ENCODE measurements at regions not wholly inside any gene's neighbourhood (a gene's known extent, or its start where the extent isn't known, plus 50 kb on each side); places are given as distances from the start of the nearest gene placed in this dataset.

DNA sequence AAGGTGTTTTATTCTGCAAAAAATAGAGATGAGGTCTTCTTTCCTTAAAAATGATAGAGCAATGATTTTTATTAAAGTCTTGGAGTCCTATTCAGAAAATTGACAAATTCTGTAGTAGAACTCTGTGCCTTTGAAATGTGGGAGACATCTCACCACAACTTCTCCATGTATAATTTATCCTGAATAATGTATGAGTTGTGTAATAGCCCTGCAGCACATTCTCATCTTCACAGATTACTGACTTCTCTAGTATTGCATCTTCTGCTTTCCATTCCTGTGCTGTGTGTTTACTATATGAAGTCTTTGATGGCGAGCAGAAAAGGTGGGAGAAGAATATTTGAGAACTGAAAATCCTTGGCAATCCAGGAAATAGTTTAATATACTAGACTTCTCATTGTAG lies 255.6 kb downstream of the TTC6 start:
- no peak overlapping the region for H3K4me2 ChIP-seq
- TF ChIP-seq Cebpa-rat (IDR thresholded peaks at IDR 0.05), result no peak
- no peaks in the 10 kb centered on the region for H3K27me3 ChIP-seq
- H3K9ac ChIP-seq, result no peak overlapping the region
- no peaks in the 10 kb centered on the region for H3K4me1 ChIP-seq
- no peaks in the 10 kb centered on the region for H4K20me1 ChIP-seq
- H3K4me3 ChIP-seq, result no peak overlapping the region
- no peaks in the 10 kb centered on the region for H3K9me3 ChIP-seq (replicated peaks in 1 of 11)
- no peaks in the 10 kb centered on the region for H3K36me3 ChIP-seq
- no peak overlapping the region for H3K27ac ChIP-seq

- no peak overlapping the region for H3K4me2 ChIP-seq
- H3K9me3 ChIP-seq (replicated peaks in 1 of 11), result no peaks in the 10 kb centered on the region
- no peak overlapping the region for H3K27ac ChIP-seq
- H3K4me1 ChIP-seq, result no peaks in the 10 kb centered on the region
- H3K4me3 ChIP-seq, result no peak overlapping the region
- H3K36me3 ChIP-seq, result no peaks in the 10 kb centered on the region
- H3K9ac ChIP-seq, result no peak overlapping the region
- no peaks in the 10 kb centered on the region for H3K27me3 ChIP-seq
- no peak for TF ChIP-seq Cebpa-rat (IDR thresholded peaks at IDR 0.05)
- no peaks in the 10 kb centered on the region for H4K20me1 ChIP-seq
These were observed 260.4 kb downstream of the TTC6 start for GRCh38 chr14:37855871-37856270.

GRCh38 chr14:37857774-37858266 lies 262.4 kb downstream of the TTC6 start:
- H3K9me3 ChIP-seq (replicated peaks in 1 of 11), result no peaks in the 10 kb centered on the region
- no peak overlapping the region for H3K9ac ChIP-seq
- H3K4me3 ChIP-seq, result no peak overlapping the region
- H3K4me2 ChIP-seq, result no peak overlapping the region
- no peaks in the 10 kb centered on the region for H3K36me3 ChIP-seq
- TF ChIP-seq Cebpa-rat (IDR thresholded peaks at IDR 0.05), result no peak
- H3K27me3 ChIP-seq, result no peaks in the 10 kb centered on the region
- no peaks in the 10 kb centered on the region for H3K4me1 ChIP-seq
- H4K20me1 ChIP-seq, result no peaks in the 10 kb centered on the region
- H3K27ac ChIP-seq, result no peak overlapping the region

- no peaks in the 10 kb centered on the region for H3K27me3 ChIP-seq
- no peak overlapping the region for H3K4me2 ChIP-seq
- no peak overlapping the region for H3K4me3 ChIP-seq
- H4K20me1 ChIP-seq, result no peaks in the 10 kb centered on the region
- H3K9ac ChIP-seq, result no peak overlapping the region
- no peak overlapping the region for H3K27ac ChIP-seq
- H3K9me3 ChIP-seq (replicated peaks in 1 of 11), result no peaks in the 10 kb centered on the region
- H3K4me1 ChIP-seq, result no peaks in the 10 kb centered on the region
- no peak for TF ChIP-seq Cebpa-rat (IDR thresholded peaks at IDR 0.05)
- H3K36me3 ChIP-seq, result no peaks in the 10 kb centered on the region
These were observed 263.3 kb downstream of the TTC6 start for GRCh38 chr14:37858733-37859132.

DNA sequence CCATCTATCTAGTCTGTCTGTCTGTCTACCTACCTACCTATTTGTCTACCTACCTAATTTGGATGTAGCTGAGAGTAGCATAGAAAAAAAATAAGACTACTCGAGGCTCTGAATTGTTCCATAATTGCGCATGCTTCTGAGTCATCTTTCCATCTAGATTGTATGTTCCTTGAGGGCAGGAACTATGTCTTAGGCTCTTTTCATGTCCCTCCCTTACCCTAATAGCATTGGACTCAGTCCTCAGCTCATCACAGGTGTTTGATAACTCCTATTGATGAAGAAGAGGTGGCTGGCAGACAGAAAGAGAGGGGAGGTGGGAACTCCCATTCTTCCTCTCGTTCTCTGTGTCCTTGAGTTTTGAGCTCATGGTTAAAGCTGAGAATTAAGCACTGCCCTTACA lies 263.7 kb downstream of the TTC6 start:
- no peak for TF ChIP-seq Cebpa-rat (IDR thresholded peaks at IDR 0.05)
- no peaks in the 10 kb centered on the region for H3K4me1 ChIP-seq
- no peak overlapping the region for H3K4me2 ChIP-seq
- no peaks in the 10 kb centered on the region for H3K9me3 ChIP-seq (replicated peaks in 1 of 11)
- no peak overlapping the region for H3K4me3 ChIP-seq
- no peaks in the 10 kb centered on the region for H3K27me3 ChIP-seq
- no peaks in the 10 kb centered on the region for H4K20me1 ChIP-seq
- no peak overlapping the region for H3K27ac ChIP-seq
- no peaks in the 10 kb centered on the region for H3K36me3 ChIP-seq
- H3K9ac ChIP-seq, result no peak overlapping the region

DNA sequence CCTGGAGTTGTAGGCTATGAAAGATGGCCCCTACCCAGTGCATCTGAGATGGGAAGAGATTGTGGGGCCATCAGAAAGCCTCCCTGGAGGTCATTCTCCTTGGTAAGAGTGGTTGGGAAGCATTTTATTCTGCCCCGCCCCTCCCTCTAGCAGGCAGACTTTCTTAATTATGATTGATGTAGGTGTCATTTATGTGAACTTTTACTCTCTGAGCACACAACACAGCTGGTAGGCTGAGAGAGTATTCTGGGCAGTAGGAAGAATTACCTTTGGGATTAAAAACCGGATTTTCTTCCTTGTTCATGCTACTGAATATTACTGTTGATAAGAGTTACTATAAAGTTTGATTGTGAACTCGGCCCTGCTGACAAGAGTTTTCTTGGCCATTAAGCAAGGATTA lies 266.8 kb downstream of the TTC6 start:
- Histone ChIP-seq H3K9ac (no peak overlapping the region), H3K9me3 (replicated peaks in 1 of 11) (no peaks in the 10 kb centered on the region)

DNA sequence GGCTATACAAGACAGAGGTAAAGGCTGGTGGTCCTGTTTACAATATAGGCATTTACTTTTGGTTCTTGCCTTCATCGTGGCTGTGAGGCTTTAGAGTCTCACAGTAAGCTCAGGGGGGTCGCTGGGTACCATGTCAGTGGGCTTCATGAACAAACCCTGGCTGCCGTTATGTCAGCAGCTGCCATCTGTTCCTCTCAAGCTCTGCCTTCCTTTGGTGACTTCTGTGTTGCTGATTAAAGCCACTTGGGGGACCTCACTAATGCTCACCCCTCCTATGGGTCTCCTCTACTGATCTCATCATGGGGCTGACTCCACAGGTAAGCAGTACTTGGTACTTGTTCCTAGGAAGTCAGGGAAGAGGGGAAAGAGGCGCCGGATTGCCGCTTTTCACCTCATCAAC lies 268.7 kb downstream of the TTC6 start:
- TF ChIP-seq Cebpa-rat (IDR thresholded peaks at IDR 0.05), result no peak
- no peak overlapping the region for H3K4me2 ChIP-seq
- H3K4me1 ChIP-seq, result no peaks in the 10 kb centered on the region
- no peaks in the 10 kb centered on the region for H3K27me3 ChIP-seq
- H4K20me1 ChIP-seq, result no peaks in the 10 kb centered on the region
- no peak overlapping the region for H3K9ac ChIP-seq
- no peaks in the 10 kb centered on the region for H3K36me3 ChIP-seq
- no peak overlapping the region for H3K27ac ChIP-seq
- H3K4me3 ChIP-seq, result no peak overlapping the region
- no peaks in the 10 kb centered on the region for H3K9me3 ChIP-seq (replicated peaks in 1 of 11)

More for the DNA sequence above, 266.8 kb downstream of the TTC6 start:
- no peak overlapping the region for H3K4me2 ChIP-seq
- H3K27ac ChIP-seq, result no peak overlapping the region
- no peak for TF ChIP-seq Cebpa-rat (IDR thresholded peaks at IDR 0.05)
- no peaks in the 10 kb centered on the region for H4K20me1 ChIP-seq
- no peaks in the 10 kb centered on the region for H3K36me3 ChIP-seq
- no peaks in the 10 kb centered on the region for H3K27me3 ChIP-seq
- no peaks in the 10 kb centered on the region for H3K4me1 ChIP-seq
- H3K4me3 ChIP-seq, result no peak overlapping the region

DNA sequence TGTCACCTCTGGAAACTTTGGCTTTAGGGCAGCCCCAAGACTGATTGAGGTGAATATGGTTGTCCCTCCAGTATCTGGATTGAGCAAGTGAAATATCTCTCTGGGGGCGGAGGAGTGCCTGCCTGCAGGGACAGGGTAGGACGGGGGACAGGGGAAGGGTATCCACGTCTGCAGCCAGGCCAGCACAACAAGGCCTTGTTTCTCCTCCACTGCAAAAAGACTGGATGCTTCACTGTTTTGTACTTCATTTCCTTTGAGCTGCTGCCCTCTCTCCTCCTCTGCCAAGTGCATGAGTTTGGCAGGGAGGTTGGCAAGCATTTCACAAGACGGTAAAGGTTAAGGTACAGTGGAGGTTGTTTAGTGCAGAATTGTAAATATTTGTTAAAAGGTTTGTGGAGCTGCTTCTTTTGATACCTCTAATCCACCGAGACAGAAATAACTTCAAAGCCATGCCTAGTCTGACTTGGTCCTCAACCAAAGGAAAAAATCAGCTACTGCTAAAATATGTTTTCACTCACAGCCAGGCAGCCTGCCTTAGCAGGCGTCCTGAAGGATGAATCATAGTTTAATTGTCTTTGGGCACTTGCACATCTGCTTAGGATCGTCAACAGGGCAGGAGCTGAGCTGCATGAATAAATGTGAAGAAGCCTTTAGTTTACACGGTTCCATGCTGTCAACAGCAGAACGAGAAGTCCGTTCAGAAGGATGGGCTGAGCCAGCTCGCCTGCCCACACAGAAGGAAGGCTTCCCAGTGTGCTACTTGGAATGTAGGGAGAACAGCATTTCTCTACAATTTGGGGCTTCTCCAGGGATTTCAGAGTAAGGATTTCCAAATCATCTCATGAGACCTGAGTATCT lies 269.7 kb downstream of the TTC6 start:
- Histone ChIP-seq H3K27me3 (no peaks in the 10 kb centered on the region), H4K20me1 (no peaks in the 10 kb centered on the region), H3K4me1 (no peaks in the 10 kb centered on the region), H3K36me3 (no peaks in the 10 kb centered on the region), H3K4me3 (no peak overlapping the region), H3K27ac (no peak overlapping the region), H3K9ac (no peak overlapping the region), H3K9me3 (replicated peaks in 1 of 11) (no peaks in the 10 kb centered on the region), H3K4me2 (no peak overlapping the region)
- no peak for TF ChIP-seq Cebpa-rat (IDR thresholded peaks at IDR 0.05)

GRCh38 chr14:37865719-37866549 lies 270.5 kb downstream of the TTC6 start:
- Histone ChIP-seq H4K20me1 (no peaks in the 10 kb centered on the region), H3K4me2 (no peak overlapping the region), H3K27me3 (no peaks in the 10 kb centered on the region), H3K36me3 (no peaks in the 10 kb centered on the region), H3K27ac (no peak overlapping the region), H3K4me3 (no peak overlapping the region), H3K9me3 (replicated peaks in 1 of 11) (no peaks in the 10 kb centered on the region), H3K9ac (no peak overlapping the region), H3K4me1 (no peaks in the 10 kb centered on the region)
- no peak for TF ChIP-seq Cebpa-rat (IDR thresholded peaks at IDR 0.05)
